ENCODE measurements at regions not wholly inside any gene's neighbourhood (a gene's known extent, or its start where the extent isn't known, plus 50 kb on each side); places are given as distances from the start of the nearest gene placed in this dataset.

GRCh38 chr14:43175896-43176295 is 1331.2 kb downstream of the FSCB start:
- TF ChIP-seq, protein P1, sequence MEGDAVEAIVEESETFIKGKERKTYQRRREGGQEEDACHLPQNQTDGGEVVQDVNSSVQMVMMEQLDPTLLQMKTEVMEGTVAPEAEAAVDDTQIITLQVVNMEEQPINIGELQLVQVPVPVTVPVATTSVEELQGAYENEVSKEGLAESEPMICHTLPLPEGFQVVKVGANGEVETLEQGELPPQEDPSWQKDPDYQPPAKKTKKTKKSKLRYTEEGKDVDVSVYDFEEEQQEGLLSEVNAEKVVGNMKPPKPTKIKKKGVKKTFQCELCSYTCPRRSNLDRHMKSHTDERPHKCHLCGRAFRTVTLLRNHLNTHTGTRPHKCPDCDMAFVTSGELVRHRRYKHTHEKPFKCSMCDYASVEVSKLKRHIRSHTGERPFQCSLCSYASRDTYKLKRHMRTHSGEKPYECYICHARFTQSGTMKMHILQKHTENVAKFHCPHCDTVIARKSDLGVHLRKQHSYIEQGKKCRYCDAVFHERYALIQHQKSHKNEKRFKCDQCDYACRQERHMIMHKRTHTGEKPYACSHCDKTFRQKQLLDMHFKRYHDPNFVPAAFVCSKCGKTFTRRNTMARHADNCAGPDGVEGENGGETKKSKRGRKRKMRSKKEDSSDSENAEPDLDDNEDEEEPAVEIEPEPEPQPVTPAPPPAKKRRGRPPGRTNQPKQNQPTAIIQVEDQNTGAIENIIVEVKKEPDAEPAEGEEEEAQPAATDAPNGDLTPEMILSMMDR (IDR thresholded peaks at IDR 0.05): no peak
- no peak for TF ChIP-seq POLR2A (IDR thresholded peaks at IDR 0.05)

Data from thyroid gland (tissue), 4 donors.